ENCODE measurements at regions not wholly inside any gene's neighbourhood (a gene's known extent, or its start where the extent isn't known, plus 50 kb on each side); places are given as distances from the start of the nearest gene placed in this dataset.

DNA sequence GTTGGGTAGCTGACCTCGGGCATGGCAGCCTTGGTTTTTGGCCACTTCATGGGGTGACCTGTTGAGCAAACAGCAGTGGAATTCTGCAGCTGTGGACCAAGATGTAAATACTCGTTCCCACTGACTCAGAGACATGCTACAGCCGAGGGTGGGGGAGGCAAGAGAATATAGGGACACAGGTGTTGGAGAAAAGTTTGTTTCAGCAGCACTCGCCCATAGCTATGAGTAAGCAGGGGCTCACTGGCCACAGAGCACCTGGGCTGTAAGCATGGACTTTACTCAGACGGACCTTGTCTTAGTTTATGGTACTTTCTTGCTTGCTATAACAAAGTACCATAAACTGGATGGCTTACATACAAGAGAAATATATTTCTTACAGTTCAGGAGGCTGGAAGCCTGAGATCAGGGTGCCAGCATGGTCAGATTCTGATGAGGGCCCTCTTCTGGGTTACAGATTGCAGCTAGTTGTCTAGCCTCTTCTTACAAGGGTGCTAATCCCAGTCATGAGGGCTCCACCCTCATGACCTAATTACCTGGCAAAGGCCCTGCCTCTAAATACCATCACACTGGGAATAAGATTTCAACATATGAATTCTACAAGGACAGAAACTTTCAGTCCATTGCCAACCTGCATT lies 437.2 kb upstream of the DAB1 start:
- no peaks in the 10 kb centered on the region for H3K9me3 ChIP-seq (ENCODE audit: insufficient read depth, low read length, severe bottlenecking)
- H3K79me2 ChIP-seq (ENCODE audit: insufficient read depth, low read length), result no peaks in the 10 kb centered on the region
- H2AFZ ChIP-seq (ENCODE audit: low read depth, low read length), result no peak overlapping the region
- ATAC-seq (ENCODE audit: insufficient read depth, low read depth), result no peak
- no peaks in the 10 kb centered on the region for H4K20me1 ChIP-seq (ENCODE audit: insufficient read depth, low read length)
- no peaks in the 10 kb centered on the region for H3K27me3 ChIP-seq (ENCODE audit: insufficient read depth, low read length, poor library complexity)
- H3K36me3 ChIP-seq (ENCODE audit: insufficient read depth, low read length), result no peaks in the 10 kb centered on the region
- TF ChIP-seq, protein P1, sequence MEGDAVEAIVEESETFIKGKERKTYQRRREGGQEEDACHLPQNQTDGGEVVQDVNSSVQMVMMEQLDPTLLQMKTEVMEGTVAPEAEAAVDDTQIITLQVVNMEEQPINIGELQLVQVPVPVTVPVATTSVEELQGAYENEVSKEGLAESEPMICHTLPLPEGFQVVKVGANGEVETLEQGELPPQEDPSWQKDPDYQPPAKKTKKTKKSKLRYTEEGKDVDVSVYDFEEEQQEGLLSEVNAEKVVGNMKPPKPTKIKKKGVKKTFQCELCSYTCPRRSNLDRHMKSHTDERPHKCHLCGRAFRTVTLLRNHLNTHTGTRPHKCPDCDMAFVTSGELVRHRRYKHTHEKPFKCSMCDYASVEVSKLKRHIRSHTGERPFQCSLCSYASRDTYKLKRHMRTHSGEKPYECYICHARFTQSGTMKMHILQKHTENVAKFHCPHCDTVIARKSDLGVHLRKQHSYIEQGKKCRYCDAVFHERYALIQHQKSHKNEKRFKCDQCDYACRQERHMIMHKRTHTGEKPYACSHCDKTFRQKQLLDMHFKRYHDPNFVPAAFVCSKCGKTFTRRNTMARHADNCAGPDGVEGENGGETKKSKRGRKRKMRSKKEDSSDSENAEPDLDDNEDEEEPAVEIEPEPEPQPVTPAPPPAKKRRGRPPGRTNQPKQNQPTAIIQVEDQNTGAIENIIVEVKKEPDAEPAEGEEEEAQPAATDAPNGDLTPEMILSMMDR (IDR thresholded peaks at IDR 0.05; ENCODE audit: borderline replicate concordance, extremely low read depth, low read length, poor library complexity, severe bottlenecking), result no peak
- no peak for TF ChIP-seq EZH2 (IDR thresholded peaks at IDR 0.05; ENCODE audit: borderline replicate concordance, low read depth, low read length, severe bottlenecking)
- H3K9ac ChIP-seq (ENCODE audit: low read depth, low read length), result no peak overlapping the region
- no peak overlapping the region for H3K4me3 ChIP-seq (ENCODE audit: low read depth in 1 of 2, low read length in 2 of 2)
- H3K4me2 ChIP-seq (ENCODE audit: insufficient read depth, low read length), result no peak overlapping the region
- DNase-seq, result no peak
- no peak overlapping the region for H3K27ac ChIP-seq (ENCODE audit: low read length)
- no peaks in the 10 kb centered on the region for H3K4me1 ChIP-seq (ENCODE audit: insufficient read depth, low read length)

DNA sequence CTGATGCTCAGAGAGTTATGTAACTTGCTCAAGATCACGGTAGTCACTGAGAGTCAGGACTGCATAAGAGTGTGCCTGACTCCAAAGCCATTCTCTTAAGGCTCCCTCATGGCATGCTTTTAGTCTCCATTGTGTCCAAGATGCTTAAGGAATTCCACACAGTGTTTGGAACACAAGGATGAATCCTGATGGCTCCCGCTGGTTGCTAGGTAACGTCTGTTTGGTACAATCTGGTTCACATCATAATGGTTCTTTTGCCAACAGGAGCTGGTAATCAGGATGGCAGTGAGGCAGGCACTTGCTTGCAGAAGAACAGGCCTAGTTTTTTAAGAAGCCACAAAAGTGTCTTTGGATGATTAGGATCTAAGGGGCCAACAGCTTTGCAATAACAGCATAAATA lies 436.5 kb upstream of the DAB1 start:
- Histone ChIP-seq H3K4me3 (ENCODE audit: low read depth in 1 of 2, low read length in 2 of 2) (no peak overlapping the region), H3K79me2 (ENCODE audit: insufficient read depth, low read length) (no peaks in the 10 kb centered on the region), H3K4me2 (ENCODE audit: insufficient read depth, low read length) (no peak overlapping the region), H3K27me3 (ENCODE audit: insufficient read depth, low read length, poor library complexity) (no peaks in the 10 kb centered on the region), H3K36me3 (ENCODE audit: insufficient read depth, low read length) (no peaks in the 10 kb centered on the region), H3K4me1 (ENCODE audit: insufficient read depth, low read length) (no peaks in the 10 kb centered on the region), H3K27ac (ENCODE audit: low read length) (no peak overlapping the region), H4K20me1 (ENCODE audit: insufficient read depth, low read length) (no peaks in the 10 kb centered on the region), H3K9ac (ENCODE audit: low read depth, low read length) (no peak overlapping the region), H2AFZ (ENCODE audit: low read depth, low read length) (no peak overlapping the region), H3K9me3 (ENCODE audit: insufficient read depth, low read length, severe bottlenecking) (no peaks in the 10 kb centered on the region)
- TF ChIP-seq, protein P1 (IDR thresholded peaks at IDR 0.05; ENCODE audit: borderline replicate concordance, extremely low read depth, low read length, poor library complexity, severe bottlenecking), result no peak
- no peak for TF ChIP-seq EZH2 (IDR thresholded peaks at IDR 0.05; ENCODE audit: borderline replicate concordance, low read depth, low read length, severe bottlenecking)
- ATAC-seq (ENCODE audit: insufficient read depth, low read depth) (no peak), DNase-seq (no peak)

DNA sequence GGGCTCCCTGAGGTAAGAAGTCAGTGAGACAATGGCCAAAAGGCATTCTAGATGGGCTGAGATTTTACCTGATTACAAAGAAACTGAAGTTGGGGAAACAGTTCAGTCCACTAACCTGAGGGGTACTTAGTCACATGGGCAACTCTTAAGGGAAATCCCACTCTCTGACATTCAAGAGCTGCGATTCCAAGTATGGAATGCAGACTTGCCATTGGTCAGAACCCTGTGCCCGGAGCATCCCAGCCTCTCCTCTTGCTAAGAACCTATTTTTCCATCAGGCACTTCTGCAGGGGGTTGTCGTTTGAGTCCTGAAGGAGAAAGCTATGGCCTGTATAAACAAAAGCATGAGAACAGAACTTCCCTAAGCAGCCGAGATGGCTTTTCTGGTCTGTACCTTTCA lies 434.9 kb upstream of the DAB1 start:
- no peaks in the 10 kb centered on the region for H4K20me1 ChIP-seq (ENCODE audit: insufficient read depth, low read length)
- DNase-seq (no peak), ATAC-seq (ENCODE audit: insufficient read depth, low read depth) (no peak)
- H3K9ac ChIP-seq (ENCODE audit: low read depth, low read length), result no peak overlapping the region
- no peak overlapping the region for H2AFZ ChIP-seq (ENCODE audit: low read depth, low read length)
- H3K27me3 ChIP-seq (ENCODE audit: insufficient read depth, low read length, poor library complexity), result no peaks in the 10 kb centered on the region
- TF ChIP-seq, protein P1 (IDR thresholded peaks at IDR 0.05; ENCODE audit: borderline replicate concordance, extremely low read depth, low read length, poor library complexity, severe bottlenecking), result no peak
- no peak for TF ChIP-seq EZH2 (IDR thresholded peaks at IDR 0.05; ENCODE audit: borderline replicate concordance, low read depth, low read length, severe bottlenecking)
- H3K79me2 ChIP-seq (ENCODE audit: insufficient read depth, low read length), result no peaks in the 10 kb centered on the region
- H3K4me1 ChIP-seq (ENCODE audit: insufficient read depth, low read length), result no peaks in the 10 kb centered on the region
- no peak overlapping the region for H3K27ac ChIP-seq (ENCODE audit: low read length)
- no peaks in the 10 kb centered on the region for H3K9me3 ChIP-seq (ENCODE audit: insufficient read depth, low read length, severe bottlenecking)
- no peak overlapping the region for H3K4me2 ChIP-seq (ENCODE audit: insufficient read depth, low read length)
- H3K36me3 ChIP-seq (ENCODE audit: insufficient read depth, low read length), result no peaks in the 10 kb centered on the region
- no peak overlapping the region for H3K4me3 ChIP-seq (ENCODE audit: low read depth in 1 of 2, low read length in 2 of 2)

All from DND-41 (cell line).